ENCODE measurements at regions not wholly inside any gene's neighbourhood (a gene's known extent, or its start where the extent isn't known, plus 50 kb on each side); places are given as distances from the start of the nearest gene placed in this dataset.

DNA sequence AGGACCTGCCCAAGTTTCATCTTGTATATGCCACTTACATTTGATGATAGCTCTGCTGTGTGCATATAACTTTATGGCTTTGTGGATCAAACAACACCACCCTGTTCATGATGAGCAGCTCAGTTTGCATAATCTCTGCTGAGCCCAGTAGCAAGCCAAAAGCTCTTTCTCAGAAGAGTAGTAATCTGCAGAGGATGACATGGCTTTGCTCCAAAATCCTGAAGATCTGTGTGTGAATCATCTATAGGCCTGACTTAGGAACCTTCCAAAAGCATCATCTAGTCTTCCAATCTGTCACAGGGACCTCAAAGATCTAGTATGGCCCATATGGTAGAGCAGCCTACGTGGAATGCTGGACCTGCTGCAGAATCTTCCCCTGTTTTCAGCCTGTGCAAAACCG, 394.6 kb downstream of the PSAT1 start:
- TF ChIP-seq, protein P1, sequence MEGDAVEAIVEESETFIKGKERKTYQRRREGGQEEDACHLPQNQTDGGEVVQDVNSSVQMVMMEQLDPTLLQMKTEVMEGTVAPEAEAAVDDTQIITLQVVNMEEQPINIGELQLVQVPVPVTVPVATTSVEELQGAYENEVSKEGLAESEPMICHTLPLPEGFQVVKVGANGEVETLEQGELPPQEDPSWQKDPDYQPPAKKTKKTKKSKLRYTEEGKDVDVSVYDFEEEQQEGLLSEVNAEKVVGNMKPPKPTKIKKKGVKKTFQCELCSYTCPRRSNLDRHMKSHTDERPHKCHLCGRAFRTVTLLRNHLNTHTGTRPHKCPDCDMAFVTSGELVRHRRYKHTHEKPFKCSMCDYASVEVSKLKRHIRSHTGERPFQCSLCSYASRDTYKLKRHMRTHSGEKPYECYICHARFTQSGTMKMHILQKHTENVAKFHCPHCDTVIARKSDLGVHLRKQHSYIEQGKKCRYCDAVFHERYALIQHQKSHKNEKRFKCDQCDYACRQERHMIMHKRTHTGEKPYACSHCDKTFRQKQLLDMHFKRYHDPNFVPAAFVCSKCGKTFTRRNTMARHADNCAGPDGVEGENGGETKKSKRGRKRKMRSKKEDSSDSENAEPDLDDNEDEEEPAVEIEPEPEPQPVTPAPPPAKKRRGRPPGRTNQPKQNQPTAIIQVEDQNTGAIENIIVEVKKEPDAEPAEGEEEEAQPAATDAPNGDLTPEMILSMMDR (conservative IDR thresholded peaks at IDR 0.05 in 1 of 2, IDR thresholded peaks at IDR 0.05 in 1 of 2; ENCODE audit: low read depth in 1 of 2, low read length in 2 of 2): no peak
- TF ChIP-seq EZH2 (IDR thresholded peaks at IDR 0.05; ENCODE audit: low read length, missing control alignments): no peak
